CD4-positive, alpha-beta T cell (primary cell): ENCODE measurements at regions not wholly inside any gene's neighbourhood (a gene's known extent, or its start where the extent isn't known, plus 50 kb on each side); places are given as distances from the start of the nearest gene placed in this dataset.

ENCODE experiments used
- ATAC-seq: fragments of 200-7000 bp; cut with Tn5 transposase; one replicate; pipeline ENCODE4 v1.10.0; 2022; ENCODE audit warnings: mild to moderate bottlenecking; ENCODE audit not compliant: poor library complexity
- CTCF ChIA-PET: fragments of 350-600 bp; sonication (Branson Sonifier 250); formaldehyde crosslinking; loops from one replicate; lab custom pipeline; 2021; ENCODE audit warnings: antibody characterized with exemption, inconsistent platforms; lab: Charles Lee
- POLR2A ChIA-PET: fragments of 350-600 bp; sonication (Branson Sonifier 250); formaldehyde crosslinking; loops from one replicate; lab custom pipeline; 2021; ENCODE audit warnings: antibody characterized with exemption, inconsistent platforms; lab: Charles Lee
- DNase-seq, 14 experiments: peaks; one replicate each; pipeline ENCODE4 v3.0.0-alpha.2; 2013 to 2020; ENCODE audit warnings: mixed read lengths in 2 of 14
- H3K27ac ChIP-seq, 2 donors: one replicate each; pipeline versions ENCODE4 v1.5.1 to v1.7.0; 2013; ENCODE audit warnings: low read length in 2 of 2, low read depth in 1 of 2, mild to moderate bottlenecking in 1 of 2
- H3K27me3 ChIP-seq, 2 experiments: 1 replicate in 1 of 2; 2 replicates in 1 of 2; pipeline versions ENCODE4 v1.6.1 to v1.7.0; 2013; ENCODE audit warnings: low read length in 2 of 2, control low read depth in 1 of 2, mild to moderate bottlenecking in 1 of 2, moderate library complexity in 1 of 2; ENCODE audit not compliant: insufficient read depth in 2 of 2, control insufficient read depth in 1 of 2
- H3K36me3 ChIP-seq: one replicate; pipeline ENCODE4 v1.6.1; 2013; ENCODE audit warnings: low read length, control low read depth; ENCODE audit not compliant: insufficient read depth
- H3K4me1 ChIP-seq: one replicate; pipeline ENCODE4 v1.6.1; 2013; ENCODE audit warnings: low read length, control low read depth; ENCODE audit not compliant: insufficient read depth
- H3K4me3 ChIP-seq: one replicate; pipeline ENCODE4 v1.5.1; 2013; ENCODE audit warnings: mild to moderate bottlenecking, low read length, moderate library complexity
- H3K9me3 ChIP-seq, 2 experiments: 1 replicate in 1 of 2; 2 replicates in 1 of 2; pipeline versions ENCODE4 v1.6.1 to v1.7.0; 2013; ENCODE audit warnings: low read length in 2 of 2, mild to moderate bottlenecking in 2 of 2, control low read depth in 1 of 2, moderate library complexity in 1 of 2; ENCODE audit not compliant: control insufficient read depth in 1 of 2, insufficient read depth in 1 of 2
- H3K27ac Mint-ChIP-seq: one replicate; pipeline ENCODE4 v1.8.0; 2020; ENCODE audit warnings: mixed read lengths
- H3K27me3 Mint-ChIP-seq: one replicate; pipeline ENCODE4 v1.8.0; 2021; ENCODE audit warnings: mixed read lengths
- H3K36me3 Mint-ChIP-seq: one replicate; pipeline ENCODE4 v1.8.0; 2021; ENCODE audit warnings: low read depth, mixed read lengths
- H3K4me1 Mint-ChIP-seq: one replicate; pipeline ENCODE4 v1.8.0; 2021; ENCODE audit warnings: low read depth, mixed read lengths
- H3K4me3 Mint-ChIP-seq: one replicate; pipeline ENCODE4 v1.8.0; 2020; ENCODE audit warnings: mild to moderate bottlenecking, mixed read lengths
- H3K9me3 Mint-ChIP-seq: one replicate; pipeline ENCODE4 v1.8.0; 2020; ENCODE audit warnings: mixed read lengths
- CTCF ChIP-seq: fragments of 200-600 bp; IDR thresholded peaks from one replicate; pipeline ENCODE4 v1.8.0; 2022; ENCODE audit warnings: antibody characterized with exemption, mild to moderate bottlenecking
- intact Hi-C, 2 experiments: fragments of 100-400 bp; cut with DNase I in 1 of 2; cut with micrococcal nuclease in 1 of 2; formaldehyde crosslinking; loops; one replicate each; pipeline versions ENCODE4 v1.15.1 to v1.9.0; 2023 to 2025; cut with DNase I, micrococcal nuclease

GRCh38 chr5:107270561-107270960 is 400.2 kb downstream of the EFNA5 start:
- Histone ChIP-seq H3K4me1 (no peaks in the 10 kb centered on the region), H3K36me3 (no peaks in the 10 kb centered on the region), H3K9me3 (no peaks in the 10 kb centered on the region), H3K27me3 (no peaks in the 10 kb centered on the region), H3K4me3 (no peak overlapping the region), H3K27ac (no peak overlapping the region)
- ChIA-PET POLR2A (no interaction called here), CTCF (no interaction called here)
- ATAC-seq (no peak), DNase-seq (no peak)
- no peaks in the 10 kb centered on the region for H3K27me3 Mint-ChIP-seq
- no peaks in the 10 kb centered on the region for H3K9me3 Mint-ChIP-seq
- no peak for TF ChIP-seq CTCF
- intact Hi-C loops: no loop called here
- no peak overlapping the region for H3K27ac Mint-ChIP-seq
- H3K4me3 Mint-ChIP-seq: no peak overlapping the region
- H3K4me1 Mint-ChIP-seq: no peaks in the 10 kb centered on the region
- no peaks in the 10 kb centered on the region for H3K36me3 Mint-ChIP-seq

DNA sequence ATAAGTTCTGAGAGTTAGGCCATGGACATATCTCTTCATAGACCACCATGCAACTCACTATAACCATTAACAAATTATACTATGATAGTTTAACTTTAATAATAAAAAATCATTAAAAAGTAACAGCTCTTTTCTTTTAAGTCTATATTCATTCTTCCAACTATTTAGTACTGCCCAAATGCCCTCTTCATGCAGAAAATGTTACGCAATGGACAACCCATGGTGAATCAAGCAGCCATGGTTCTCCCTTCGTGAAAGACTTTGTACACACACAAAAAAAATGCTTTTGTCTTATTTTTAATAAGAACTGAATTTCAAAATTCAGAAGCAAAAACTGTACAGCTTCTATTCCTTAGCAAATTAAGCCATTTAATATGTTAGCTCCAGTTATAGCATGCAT is 401.1 kb downstream of the EFNA5 start:
- Histone ChIP-seq H3K27me3 (no peaks in the 10 kb centered on the region), H3K4me1 (no peaks in the 10 kb centered on the region), H3K36me3 (no peaks in the 10 kb centered on the region), H3K9me3 (no peaks in the 10 kb centered on the region), H3K27ac (no peak overlapping the region), H3K4me3 (no peak overlapping the region)
- Mint-ChIP-seq H3K36me3 (no peaks in the 10 kb centered on the region), H3K9me3 (no peaks in the 10 kb centered on the region), H3K4me1 (no peaks in the 10 kb centered on the region), H3K27ac (no peak overlapping the region), H3K4me3 (no peak overlapping the region), H3K27me3 (no peaks in the 10 kb centered on the region)
- intact Hi-C loops: no loop called here
- DNase-seq: no peak
- TF ChIP-seq CTCF: no peak
- ATAC-seq: no peak
- ChIA-PET POLR2A (no interaction called here), CTCF (no interaction called here)

GRCh38 chr5:107269256-107269655 is 401.5 kb downstream of the EFNA5 start:
- Histone ChIP-seq H3K27me3 (no peaks in the 10 kb centered on the region), H3K4me1 (no peaks in the 10 kb centered on the region), H3K9me3 (no peaks in the 10 kb centered on the region), H3K36me3 (no peaks in the 10 kb centered on the region), H3K4me3 (no peak overlapping the region), H3K27ac (no peak overlapping the region)
- H3K9me3 Mint-ChIP-seq: no peaks in the 10 kb centered on the region
- H3K27me3 Mint-ChIP-seq: no peaks in the 10 kb centered on the region
- H3K4me3 Mint-ChIP-seq: no peak overlapping the region
- CTCF ChIA-PET: no interaction called here
- no peaks in the 10 kb centered on the region for H3K4me1 Mint-ChIP-seq
- POLR2A ChIA-PET: no interaction called here
- intact Hi-C loops: no loop called here
- H3K27ac Mint-ChIP-seq: no peak overlapping the region
- ATAC-seq (no peak), DNase-seq (no peak)
- no peak for TF ChIP-seq CTCF
- H3K36me3 Mint-ChIP-seq: no peaks in the 10 kb centered on the region
